ENCODE measurements at regions not wholly inside any gene's neighbourhood (a gene's known extent, or its start where the extent isn't known, plus 50 kb on each side); places are given as distances from the start of the nearest gene placed in this dataset.

DNA sequence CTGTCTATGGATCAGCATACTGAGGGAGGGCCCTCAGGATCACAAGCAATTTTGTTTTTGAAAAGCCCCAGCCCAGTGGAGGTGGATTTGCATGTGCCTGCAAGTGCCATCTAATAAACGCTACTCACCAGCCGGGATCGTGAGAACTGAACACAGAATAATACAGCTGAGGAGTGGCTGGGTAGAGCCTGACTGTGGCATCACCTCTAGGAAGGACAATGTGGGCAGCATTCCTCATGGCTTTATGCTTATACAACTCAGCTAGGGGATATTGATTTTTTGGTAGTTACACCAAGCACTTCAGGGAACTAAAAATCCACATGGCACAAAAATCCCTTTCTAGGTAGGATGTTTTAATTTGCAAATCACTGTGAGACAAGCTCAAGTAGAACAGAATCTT, 72.7 kb upstream of the PALS2 start:
- no peak for ATAC-seq

DNA sequence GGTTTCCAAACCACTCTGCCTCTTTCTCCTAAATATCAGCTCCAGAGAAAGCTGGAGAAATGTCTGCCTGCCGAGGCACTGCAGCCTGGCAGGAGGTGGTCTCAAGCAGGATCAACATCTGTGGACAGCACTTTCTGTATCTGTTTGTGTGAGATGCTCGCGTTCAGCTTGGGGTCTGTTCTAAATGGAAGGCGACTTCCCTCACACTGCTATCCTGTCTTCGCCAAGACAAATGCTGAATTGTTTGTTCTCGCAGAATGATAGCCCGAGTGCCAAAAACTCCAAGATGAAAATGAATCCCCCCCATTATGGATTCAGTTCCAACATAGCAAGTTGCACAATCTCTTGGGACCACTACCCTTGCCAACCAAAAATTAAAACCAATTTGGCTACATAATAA, 72.2 kb upstream of the PALS2 start:
- Mint-ChIP-seq H3K27me3 (no peaks in the 10 kb centered on the region), H3K27ac (no peak overlapping the region), H3K9me3 (no peaks in the 10 kb centered on the region), H3K36me3 (no peaks in the 10 kb centered on the region), H3K4me1 (no peaks in the 10 kb centered on the region), H3K4me3 (no peak overlapping the region)
- ATAC-seq, result no peak
- DNase-seq, result no peak
- POLR2A ChIA-PET, result no interaction called here

More for the DNA sequence above, 72.7 kb upstream of the PALS2 start:
- POLR2A ChIA-PET, result no interaction called here
- H3K4me1 Mint-ChIP-seq, result no peaks in the 10 kb centered on the region
- no peaks in the 10 kb centered on the region for H3K36me3 Mint-ChIP-seq
- H3K4me3 Mint-ChIP-seq, result no peak overlapping the region
- no peaks in the 10 kb centered on the region for H3K9me3 Mint-ChIP-seq
- DNase-seq, result no peak
- H3K27ac Mint-ChIP-seq, result peak overlapping the region in 1 of 10 donors; percentile 49
- H3K27me3 Mint-ChIP-seq, result no peaks in the 10 kb centered on the region

DNA sequence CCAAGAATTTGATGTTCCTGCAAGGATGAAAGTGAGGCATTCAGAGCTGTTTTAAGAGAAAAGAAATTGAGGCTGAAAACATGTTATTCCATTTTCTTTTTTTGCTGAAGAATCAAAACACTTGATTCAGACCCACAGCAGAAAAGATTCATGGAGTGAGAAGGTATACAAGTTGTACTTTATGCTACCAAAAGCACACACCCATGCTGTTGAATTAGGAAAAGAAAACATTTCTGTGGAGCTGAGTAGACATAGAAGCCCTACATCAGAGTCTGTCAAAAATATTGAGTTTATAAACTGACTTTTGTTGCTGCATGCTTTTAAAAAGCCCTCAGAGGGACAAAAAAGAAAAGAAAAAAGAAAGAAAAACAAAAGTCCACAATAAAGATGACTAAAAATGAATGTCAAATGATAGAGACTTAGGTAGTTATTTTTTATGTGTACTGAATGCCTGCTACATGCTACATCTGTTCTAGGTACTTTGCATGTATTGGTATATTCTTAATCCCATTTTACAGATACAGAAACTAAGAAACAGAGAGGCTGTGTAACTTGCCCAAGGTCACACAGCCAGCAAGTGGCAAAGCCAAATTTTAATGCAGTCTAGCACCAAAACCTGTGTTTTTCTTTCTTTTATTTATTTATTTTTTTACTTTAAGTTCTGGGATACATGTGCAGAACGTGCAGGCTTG, 71.7 kb upstream of the PALS2 start:
- no peak overlapping the region for H3K4me3 Mint-ChIP-seq
- DNase-seq, result no peak

DNA sequence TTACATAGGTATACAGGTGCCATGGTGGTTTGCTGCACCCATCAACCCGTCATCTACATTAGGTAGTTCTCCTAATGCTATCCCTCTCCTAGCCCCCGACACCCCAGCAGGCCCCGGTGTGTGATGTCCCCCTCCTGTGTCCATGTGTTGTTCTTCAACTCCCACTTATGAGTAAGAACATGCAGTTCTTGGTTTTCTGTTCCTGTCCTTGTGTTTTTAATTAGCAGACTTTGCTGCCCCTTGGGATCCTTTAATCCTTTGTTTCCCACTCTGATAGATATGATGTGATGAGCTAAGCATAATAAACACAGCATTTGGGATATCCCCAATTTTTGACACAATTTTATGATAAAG, 71.1 kb upstream of the PALS2 start:
- Mint-ChIP-seq H3K4me1 (no peaks in the 10 kb centered on the region), H3K36me3 (no peaks in the 10 kb centered on the region), H3K27ac (no peak overlapping the region), H3K9me3 (no peaks in the 10 kb centered on the region), H3K4me3 (no peak overlapping the region), H3K27me3 (no peaks in the 10 kb centered on the region)
- no peak for DNase-seq
- no peak for ATAC-seq
- POLR2A ChIA-PET, result no interaction called here

More for the DNA sequence above, 71.7 kb upstream of the PALS2 start:
- ATAC-seq, result no peak
- Mint-ChIP-seq H3K27ac (no peak overlapping the region), H3K36me3 (no peaks in the 10 kb centered on the region), H3K27me3 (no peaks in the 10 kb centered on the region), H3K4me1 (no peaks in the 10 kb centered on the region), H3K9me3 (no peaks in the 10 kb centered on the region)
- POLR2A ChIA-PET, result no interaction called here

GRCh38 chr7:24503506-24503905, 69.7 kb upstream of the PALS2 start:
- Mint-ChIP-seq H3K4me3 (no peak overlapping the region), H3K36me3 (no peaks in the 10 kb centered on the region), H3K27ac (no peak overlapping the region), H3K27me3 (no peaks in the 10 kb centered on the region), H3K9me3 (no peaks in the 10 kb centered on the region), H3K4me1 (no peaks in the 10 kb centered on the region)
- no peak for DNase-seq
- POLR2A ChIA-PET, result no interaction called here
- ATAC-seq, result no peak

GRCh38 chr7:24504040-24504439, 69.2 kb upstream of the PALS2 start:
- H3K9me3 Mint-ChIP-seq, result no peaks in the 10 kb centered on the region
- POLR2A ChIA-PET, result no interaction called here
- H3K4me3 Mint-ChIP-seq, result no peak overlapping the region
- ATAC-seq (no peak), DNase-seq (no peak)
- H3K36me3 Mint-ChIP-seq, result no peaks in the 10 kb centered on the region
- no peaks in the 10 kb centered on the region for H3K4me1 Mint-ChIP-seq
- no peaks in the 10 kb centered on the region for H3K27me3 Mint-ChIP-seq
- H3K27ac Mint-ChIP-seq, result no peak overlapping the region

DNA sequence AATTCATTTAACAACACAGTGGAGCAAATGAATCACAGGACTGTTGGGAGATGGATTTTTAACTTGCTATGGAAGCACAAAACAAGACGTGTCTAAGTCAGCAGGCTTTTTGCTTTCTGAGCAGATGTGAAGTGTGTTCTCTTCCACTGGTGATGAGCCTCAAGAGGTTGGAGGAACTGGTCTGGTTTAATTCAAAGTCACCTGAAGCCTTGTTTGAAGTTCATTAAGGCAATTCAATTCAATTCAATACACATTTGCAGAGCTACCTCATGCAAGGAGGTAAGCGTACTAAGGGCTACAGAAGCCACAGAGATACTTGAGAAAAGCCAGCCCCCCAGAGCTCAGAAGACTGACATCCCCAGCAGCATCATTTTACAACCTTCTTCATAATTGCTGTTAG, 68.4 kb upstream of the PALS2 start:
- ATAC-seq, result no peak
- H3K4me3 Mint-ChIP-seq, result no peak overlapping the region

GRCh38 chr7:24505968-24506367, 67.3 kb upstream of the PALS2 start:
- POLR2A ChIA-PET, result interaction anchor here (0.7 kb wide), 1 partner anchor 50 kb away, joined by 3 read pairs; no protein-coding TSS in a partner anchor

More for the DNA sequence above, 68.4 kb upstream of the PALS2 start:
- H3K4me1 Mint-ChIP-seq, result no peaks in the 10 kb centered on the region
- no peaks in the 10 kb centered on the region for H3K27me3 Mint-ChIP-seq
- H3K9me3 Mint-ChIP-seq, result no peaks in the 10 kb centered on the region
- no peak overlapping the region for H3K27ac Mint-ChIP-seq
- H3K36me3 Mint-ChIP-seq, result no peaks in the 10 kb centered on the region
- POLR2A ChIA-PET, result no interaction called here
- no peak for DNase-seq

GRCh38 chr7:24508316-24508715, 64.9 kb upstream of the PALS2 start:
- no peaks in the 10 kb centered on the region for H3K9me3 Mint-ChIP-seq
- H3K4me3 Mint-ChIP-seq, result no peak overlapping the region
- no peaks in the 10 kb centered on the region for H3K36me3 Mint-ChIP-seq
- no peaks in the 10 kb centered on the region for H3K4me1 Mint-ChIP-seq
- DNase-seq (no peak), ATAC-seq (no peak)
- POLR2A ChIA-PET, result no interaction called here
- no peak overlapping the region for H3K27ac Mint-ChIP-seq
- no peaks in the 10 kb centered on the region for H3K27me3 Mint-ChIP-seq

More at GRCh38 chr7:24505968-24506367, 67.3 kb upstream of the PALS2 start:
- no peaks in the 10 kb centered on the region for H3K27me3 Mint-ChIP-seq
- no peaks in the 10 kb centered on the region for H3K4me1 Mint-ChIP-seq
- DNase-seq, result no peak
- no peak overlapping the region for H3K27ac Mint-ChIP-seq
- ATAC-seq, result no peak
- no peak overlapping the region for H3K4me3 Mint-ChIP-seq
- no peaks in the 10 kb centered on the region for H3K36me3 Mint-ChIP-seq
- no peaks in the 10 kb centered on the region for H3K9me3 Mint-ChIP-seq

- H3K4me1 Mint-ChIP-seq, result no peaks in the 10 kb centered on the region
- H3K27ac Mint-ChIP-seq, result no peak overlapping the region
- ATAC-seq (no peak), DNase-seq (no peak)
- H3K4me3 Mint-ChIP-seq, result no peak overlapping the region
- no peaks in the 10 kb centered on the region for H3K36me3 Mint-ChIP-seq
- peaks cover 0 to under 1% (median 0%) of the 10 kb centered on the region in 9 donors for H3K9me3 Mint-ChIP-seq
- peaks cover 0 to 7% (median 2%) of the 10 kb centered on the region in 5 donors for H3K27me3 Mint-ChIP-seq
- POLR2A ChIA-PET, result no interaction called here
Observed at GRCh38 chr7:24510759-24511158, 62.5 kb upstream of the PALS2 start.

DNA sequence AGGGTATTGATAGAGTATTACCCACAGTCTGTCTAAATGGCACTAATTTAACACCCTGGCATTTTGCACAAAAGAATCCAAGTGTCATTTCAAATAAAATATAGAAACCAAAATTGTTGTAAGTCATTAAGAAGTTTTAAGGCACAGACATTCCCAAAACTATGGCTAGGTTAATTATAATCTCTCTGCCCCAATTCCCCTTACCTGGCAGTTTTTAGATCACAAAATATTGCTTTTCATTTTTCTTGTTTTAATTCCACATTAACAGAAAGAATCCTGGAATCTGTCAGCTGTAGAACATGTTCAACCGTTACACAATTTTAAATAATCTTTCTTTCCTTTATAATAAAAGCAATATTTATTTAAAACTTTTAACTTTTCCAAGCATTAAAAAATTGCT, 56.1 kb upstream of the PALS2 start:
- Mint-ChIP-seq H3K4me1 (no peaks in the 10 kb centered on the region), H3K9me3 (peaks cover 0 to 2% (median 0%) of the 10 kb centered on the region in 9 donors), H3K36me3 (no peaks in the 10 kb centered on the region), H3K27me3 (peaks cover 14 to 32% (median 19%) of the 10 kb centered on the region in 5 donors), H3K4me3 (no peak overlapping the region), H3K27ac (no peak overlapping the region)
- DNase-seq (no peak), ATAC-seq (no peak)
- POLR2A ChIA-PET, result no interaction called here

DNA sequence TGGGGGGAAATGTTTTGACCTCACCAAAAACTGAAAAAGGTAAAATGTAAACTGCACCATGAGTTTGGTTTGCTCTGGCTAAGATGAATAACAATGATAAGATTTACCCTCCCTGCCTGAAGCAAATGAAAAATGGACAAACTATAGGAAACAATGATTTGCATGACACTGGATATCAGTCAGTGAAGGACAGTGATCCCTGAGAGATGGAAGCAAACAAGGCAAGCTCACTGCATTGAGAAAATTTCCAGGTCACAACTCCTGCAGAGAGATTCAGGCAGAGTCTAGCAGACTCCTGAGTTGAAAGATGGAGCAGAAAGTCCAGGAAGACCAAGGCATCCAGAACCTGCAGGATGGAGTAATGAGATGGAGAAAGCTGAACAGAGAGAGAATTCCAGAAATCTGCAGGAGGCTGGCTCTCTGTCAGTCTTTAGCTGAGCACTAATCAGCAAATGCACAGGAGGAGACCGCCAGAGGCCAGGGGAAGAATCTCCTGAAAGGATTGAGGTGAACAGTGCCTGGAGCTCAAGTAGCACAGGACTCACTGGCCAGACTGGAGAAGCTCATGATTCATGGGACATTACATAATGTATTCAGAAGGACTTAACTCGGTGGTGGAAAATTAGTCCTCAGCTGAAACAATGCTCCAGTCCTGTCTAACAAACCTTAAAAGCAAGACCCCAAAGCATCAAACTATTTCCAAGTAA, 51.2 kb upstream of the PALS2 start:
- peaks cover 16 to 36% (median 25%) of the 10 kb centered on the region in 5 donors for H3K27me3 Mint-ChIP-seq
- H3K36me3 Mint-ChIP-seq, result no peaks in the 10 kb centered on the region
- H3K27ac Mint-ChIP-seq, result no peak overlapping the region
- ATAC-seq, result no peak
- POLR2A ChIA-PET, result no interaction called here
- no peak overlapping the region for H3K4me3 Mint-ChIP-seq
- no peaks in the 10 kb centered on the region for H3K9me3 Mint-ChIP-seq
- no peaks in the 10 kb centered on the region for H3K4me1 Mint-ChIP-seq
- DNase-seq, result no peak

Data from naive thymus-derived CD8-positive, alpha-beta T cell (primary cell).